CD4-positive, alpha-beta T cell treated with Interleukin-6 at 100 ng/mL for 8 hours (primary cell): ENCODE measurements at regions not wholly inside any gene's neighbourhood (a gene's known extent, or its start where the extent isn't known, plus 50 kb on each side); places are given as distances from the start of the nearest gene placed in this dataset.

Experiments used
- DNase-seq: peaks from one replicate; pipeline ENCODE4 v3.0.0-alpha.2; 2020; ENCODE audit warnings: mixed read lengths, low spot score

GRCh38 chr6:113576310-113576709, 280.8 kb upstream of the MARCKS start:
- no peak for DNase-seq

GRCh38 chr6:113578691-113579090, 278.5 kb upstream of the MARCKS start:
- no peak for DNase-seq

GRCh38 chr6:113584767-113585166, 272.4 kb upstream of the MARCKS start:
- no peak for DNase-seq

GRCh38 chr6:113585246-113585645, 271.9 kb upstream of the MARCKS start:
- no peak for DNase-seq

GRCh38 chr6:113586413-113587077, 270.6 kb upstream of the MARCKS start:
- no peak for DNase-seq

- no peak for DNase-seq
Measured at GRCh38 chr6:113587078-113587699, 270.0 kb upstream of the MARCKS start.

GRCh38 chr6:113588646-113589045, 268.5 kb upstream of the MARCKS start:
- DNase-seq: no peak

GRCh38 chr6:113591896-113592827, 265.0 kb upstream of the MARCKS start:
- no peak for DNase-seq

GRCh38 chr6:113594726-113595125, 262.4 kb upstream of the MARCKS start:
- no peak for DNase-seq

- DNase-seq: no peak
Measured at GRCh38 chr6:113595911-113596376, 261.2 kb upstream of the MARCKS start.

- no peak for DNase-seq
Measured at GRCh38 chr6:113596387-113597230, 260.5 kb upstream of the MARCKS start.

GRCh38 chr6:113597231-113597583, 259.9 kb upstream of the MARCKS start:
- DNase-seq: no peak

- no peak for DNase-seq
Measured at GRCh38 chr6:113598786-113599185, 258.4 kb upstream of the MARCKS start.

GRCh38 chr6:113599444-113599843, 257.7 kb upstream of the MARCKS start:
- DNase-seq: no peak

GRCh38 chr6:113600551-113601339, 256.4 kb upstream of the MARCKS start:
- DNase-seq: no peak

- DNase-seq: no peak
Measured at GRCh38 chr6:113607821-113608545, 249.2 kb upstream of the MARCKS start.

GRCh38 chr6:113610377-113610988, 246.7 kb upstream of the MARCKS start:
- no peak for DNase-seq

- no peak for DNase-seq
Measured at GRCh38 chr6:113616701-113617274, 240.4 kb upstream of the MARCKS start.

- no peak for DNase-seq
Measured at GRCh38 chr6:113619077-113619476, 238.1 kb upstream of the MARCKS start.

GRCh38 chr6:113620386-113620785, 236.8 kb upstream of the MARCKS start:
- no peak for DNase-seq
